GM23338 (cell line): ENCODE measurements at regions not wholly inside any gene's neighbourhood (a gene's known extent, or its start where the extent isn't known, plus 50 kb on each side); places are given as distances from the start of the nearest gene placed in this dataset.

ENCODE experiments used
- ATAC-seq: fragments of 200-7000 bp; cut with Tn5 transposase; 3 replicates; pipeline ENCODE4 v1.9.1; 2020
- DNase-seq: peaks from one replicate; pipeline ENCODE4 v3.0.0-alpha.2; 2015; ENCODE audit warnings: low spot score
- H2AFZ ChIP-seq: fragments of 200-600 bp; sonication (generic); 2 replicates; pipeline ENCODE4 v1.8.0; 2016; ENCODE audit warnings: antibody characterized with exemption, mild to moderate bottlenecking, moderate library complexity
- H3F3A ChIP-seq: fragments of 200-600 bp; sonication (generic); replicated peaks from 2 replicates; pipeline ENCODE4 v1.8.0; 2017; ENCODE audit warnings: antibody characterized with exemption, mixed run types, low read depth
- H3K27ac ChIP-seq: fragments of 200-600 bp; sonication (generic); 2 replicates; pipeline ENCODE4 v1.6.1; 2016; ENCODE audit warnings: low read depth
- H3K27me3 ChIP-seq: fragments of 200-600 bp; sonication (generic); 2 replicates; pipeline ENCODE4 v1.8.0; 2016; ENCODE audit warnings: mild to moderate bottlenecking, mixed run types, moderate library complexity; ENCODE audit not compliant: insufficient read depth
- H3K36me3 ChIP-seq: fragments of 200-600 bp; sonication (generic); 2 replicates; pipeline ENCODE4 v1.8.0; 2016; ENCODE audit warnings: mild to moderate bottlenecking; ENCODE audit not compliant: insufficient read depth
- H3K4me1 ChIP-seq: fragments of 200-600 bp; sonication (generic); 2 replicates; pipeline ENCODE4 v1.8.0; 2016; ENCODE audit warnings: mild to moderate bottlenecking, moderate library complexity; ENCODE audit not compliant: insufficient read depth
- H3K4me2 ChIP-seq: fragments of 200-600 bp; sonication (generic); 2 replicates; pipeline ENCODE4 v1.7.1; 2017; ENCODE audit warnings: mixed run types
- H3K4me3 ChIP-seq: fragments of 200-600 bp; sonication (generic); 2 replicates; pipeline ENCODE4 v1.6.1; 2016; ENCODE audit warnings: mixed run types
- H3K79me2 ChIP-seq: fragments of 200-600 bp; sonication (generic); replicated peaks from 2 replicates; pipeline ENCODE4 v1.8.0; 2017; ENCODE audit warnings: mild to moderate bottlenecking; ENCODE audit not compliant: insufficient read depth
- H3K9me2 ChIP-seq: fragments of 200-600 bp; sonication (generic); 2 replicates; pipeline ENCODE4 v1.8.0; 2017; ENCODE audit not compliant: insufficient read depth
- H4K20me1 ChIP-seq: fragments of 200-600 bp; sonication (generic); replicated peaks from 2 replicates; pipeline ENCODE4 v1.8.0; 2017; ENCODE audit warnings: mild to moderate bottlenecking; ENCODE audit not compliant: insufficient read depth
- H3K27ac Mint-ChIP-seq: 2 replicates; pipeline ENCODE4 v1.8.0; 2020; ENCODE audit warnings: inconsistent platforms, mild to moderate bottlenecking, moderate library complexity, mixed read lengths
- H3K27me3 Mint-ChIP-seq: 3 replicates; pipeline ENCODE4 v1.8.0; 2022; ENCODE audit warnings: low read depth, mild to moderate bottlenecking, moderate library complexity, mixed read lengths, inconsistent platforms; ENCODE audit not compliant: insufficient read depth, poor library complexity
- H3K36me3 Mint-ChIP-seq: 3 replicates; pipeline ENCODE4 v1.8.0; 2021; ENCODE audit warnings: low read depth, mild to moderate bottlenecking, inconsistent platforms, moderate library complexity, mixed read lengths
- H3K4me1 Mint-ChIP-seq: 3 replicates; pipeline ENCODE4 v1.8.0; 2020; ENCODE audit warnings: mild to moderate bottlenecking, inconsistent platforms, mixed read lengths
- H3K4me3 Mint-ChIP-seq: 3 replicates; pipeline ENCODE4 v1.8.0; 2021; ENCODE audit warnings: moderate library complexity, mild to moderate bottlenecking, inconsistent platforms, mixed read lengths
- H3K9me3 Mint-ChIP-seq: 3 replicates; pipeline ENCODE4 v1.8.0; 2020; ENCODE audit warnings: moderate library complexity, mild to moderate bottlenecking, inconsistent platforms, mixed read lengths
- CREB1 ChIP-seq: fragments of 250-450 bp; sonication (Bioruptor Pico); IDR thresholded peaks from 2 replicates; pipeline ENCODE4 v1.5.0; 2020; ENCODE audit warnings: low read depth, mild to moderate bottlenecking, moderate library complexity
- EZH2 ChIP-seq: fragments of 200-600 bp; sonication (generic); IDR thresholded peaks from one replicate; pipeline ENCODE4 v1.8.0; 2017; ENCODE audit warnings: antibody characterized with exemption, mild to moderate bottlenecking, low read depth; ENCODE audit not compliant: unreplicated experiment
- JUNB ChIP-seq: IDR thresholded peaks from one replicate; pipeline ENCODE4 v1.6.1; 2016; ENCODE audit warnings: antibody characterized with exemption; ENCODE audit not compliant: unreplicated experiment
- NANOG ChIP-seq: IDR thresholded peaks from 2 replicates; pipeline ENCODE4 v1.6.1; 2016; ENCODE audit warnings: antibody characterized with exemption, borderline replicate concordance
- STAT1 ChIP-seq: IDR thresholded peaks from one replicate; pipeline ENCODE4 v1.6.1; 2016; ENCODE audit warnings: antibody characterized with exemption; ENCODE audit not compliant: unreplicated experiment
- ZNF114 ChIP-seq: fragments of 250-450 bp; sonication (Bioruptor Pico); IDR thresholded peaks from 2 replicates; pipeline ENCODE4 v1.5.0; 2020; ENCODE audit warnings: mild to moderate bottlenecking, moderate library complexity
- TF ChIP-seq, protein P1 (sequence below): fragments of 250-450 bp; sonication (Bioruptor Pico); IDR thresholded peaks from 2 replicates; pipeline ENCODE4 v1.5.0; 2020; ENCODE audit warnings: mild to moderate bottlenecking, moderate library complexity
- TF ChIP-seq, protein P2 (sequence below): IDR thresholded peaks from one replicate; pipeline ENCODE4 v1.6.1; 2018; ENCODE audit warnings: antibody characterized with exemption; ENCODE audit not compliant: unreplicated experiment
- TF ChIP-seq, protein P3 (sequence below): IDR thresholded peaks from 2 replicates; pipeline ENCODE4 v1.6.1; 2016; ENCODE audit warnings: antibody characterized with exemption

DNA sequence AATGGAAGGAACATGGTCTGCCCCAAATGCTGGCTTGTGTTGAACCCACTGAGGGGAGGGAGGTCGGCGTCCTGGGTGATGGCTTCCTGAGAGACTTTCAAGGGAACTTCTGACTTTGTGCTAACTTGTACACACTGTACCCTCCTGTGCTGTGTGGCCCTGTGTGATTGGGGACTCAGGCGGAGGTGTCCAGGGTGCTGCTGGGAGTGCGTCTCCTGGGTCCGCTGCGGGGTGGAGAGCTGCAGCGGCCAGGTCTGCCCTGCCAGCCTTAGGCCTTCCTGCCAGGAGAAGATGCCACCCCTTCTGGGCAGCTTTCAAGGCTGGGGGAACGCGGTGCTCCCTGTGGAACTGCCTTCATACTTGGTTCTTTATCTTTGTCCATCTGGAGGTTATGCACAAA is 170.1 kb downstream of the URI1 start (continued):
- TF ChIP-seq, protein P1, sequence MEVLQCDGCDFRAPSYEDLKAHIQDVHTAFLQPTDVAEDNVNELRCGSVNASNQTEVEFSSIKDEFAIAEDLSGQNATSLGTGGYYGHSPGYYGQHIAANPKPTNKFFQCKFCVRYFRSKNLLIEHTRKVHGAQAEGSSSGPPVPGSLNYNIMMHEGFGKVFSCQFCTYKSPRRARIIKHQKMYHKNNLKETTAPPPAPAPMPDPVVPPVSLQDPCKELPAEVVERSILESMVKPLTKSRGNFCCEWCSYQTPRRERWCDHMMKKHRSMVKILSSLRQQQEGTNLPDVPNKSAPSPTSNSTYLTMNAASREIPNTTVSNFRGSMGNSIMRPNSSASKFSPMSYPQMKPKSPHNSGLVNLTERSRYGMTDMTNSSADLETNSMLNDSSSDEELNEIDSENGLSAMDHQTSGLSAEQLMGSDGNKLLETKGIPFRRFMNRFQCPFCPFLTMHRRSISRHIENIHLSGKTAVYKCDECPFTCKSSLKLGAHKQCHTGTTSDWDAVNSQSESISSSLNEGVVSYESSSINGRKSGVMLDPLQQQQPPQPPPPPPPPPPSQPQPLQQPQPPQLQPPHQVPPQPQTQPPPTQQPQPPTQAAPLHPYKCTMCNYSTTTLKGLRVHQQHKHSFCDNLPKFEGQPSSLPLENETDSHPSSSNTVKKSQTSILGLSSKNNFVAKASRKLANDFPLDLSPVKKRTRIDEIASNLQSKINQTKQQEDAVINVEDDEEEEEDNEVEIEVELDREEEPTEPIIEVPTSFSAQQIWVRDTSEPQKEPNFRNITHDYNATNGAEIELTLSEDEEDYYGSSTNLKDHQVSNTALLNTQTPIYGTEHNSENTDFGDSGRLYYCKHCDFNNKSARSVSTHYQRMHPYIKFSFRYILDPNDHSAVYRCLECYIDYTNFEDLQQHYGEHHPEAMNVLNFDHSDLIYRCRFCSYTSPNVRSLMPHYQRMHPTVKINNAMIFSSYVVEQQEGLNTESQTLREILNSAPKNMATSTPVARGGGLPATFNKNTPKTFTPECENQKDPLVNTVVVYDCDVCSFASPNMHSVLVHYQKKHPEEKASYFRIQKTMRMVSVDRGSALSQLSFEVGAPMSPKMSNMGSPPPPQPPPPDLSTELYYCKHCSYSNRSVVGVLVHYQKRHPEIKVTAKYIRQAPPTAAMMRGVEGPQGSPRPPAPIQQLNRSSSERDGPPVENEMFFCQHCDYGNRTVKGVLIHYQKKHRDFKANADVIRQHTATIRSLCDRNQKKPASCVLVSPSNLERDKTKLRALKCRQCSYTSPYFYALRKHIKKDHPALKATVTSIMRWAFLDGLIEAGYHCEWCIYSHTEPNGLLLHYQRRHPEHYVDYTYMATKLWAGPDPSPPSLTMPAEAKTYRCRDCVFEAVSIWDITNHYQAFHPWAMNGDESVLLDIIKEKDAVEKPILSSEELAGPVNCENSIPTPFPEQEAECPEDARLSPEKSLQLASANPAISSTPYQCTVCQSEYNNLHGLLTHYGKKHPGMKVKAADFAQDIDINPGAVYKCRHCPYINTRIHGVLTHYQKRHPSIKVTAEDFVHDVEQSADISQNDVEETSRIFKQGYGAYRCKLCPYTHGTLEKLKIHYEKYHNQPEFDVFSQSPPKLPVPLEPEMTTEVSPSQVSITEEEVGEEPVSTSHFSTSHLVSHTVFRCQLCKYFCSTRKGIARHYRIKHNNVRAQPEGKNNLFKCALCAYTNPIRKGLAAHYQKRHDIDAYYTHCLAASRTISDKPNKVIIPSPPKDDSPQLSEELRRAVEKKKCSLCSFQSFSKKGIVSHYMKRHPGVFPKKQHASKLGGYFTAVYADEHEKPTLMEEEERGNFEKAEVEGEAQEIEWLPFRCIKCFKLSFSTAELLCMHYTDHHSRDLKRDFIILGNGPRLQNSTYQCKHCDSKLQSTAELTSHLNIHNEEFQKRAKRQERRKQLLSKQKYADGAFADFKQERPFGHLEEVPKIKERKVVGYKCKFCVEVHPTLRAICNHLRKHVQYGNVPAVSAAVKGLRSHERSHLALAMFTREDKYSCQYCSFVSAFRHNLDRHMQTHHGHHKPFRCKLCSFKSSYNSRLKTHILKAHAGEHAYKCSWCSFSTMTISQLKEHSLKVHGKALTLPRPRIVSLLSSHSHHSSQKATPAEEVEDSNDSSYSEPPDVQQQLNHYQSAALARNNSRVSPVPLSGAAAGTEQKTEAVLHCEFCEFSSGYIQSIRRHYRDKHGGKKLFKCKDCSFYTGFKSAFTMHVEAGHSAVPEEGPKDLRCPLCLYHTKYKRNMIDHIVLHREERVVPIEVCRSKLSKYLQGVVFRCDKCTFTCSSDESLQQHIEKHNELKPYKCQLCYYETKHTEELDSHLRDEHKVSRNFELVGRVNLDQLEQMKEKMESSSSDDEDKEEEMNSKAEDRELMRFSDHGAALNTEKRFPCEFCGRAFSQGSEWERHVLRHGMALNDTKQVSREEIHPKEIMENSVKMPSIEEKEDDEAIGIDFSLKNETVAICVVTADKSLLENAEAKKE (CRISPR knock-in tag): no peak
- TF ChIP-seq CREB1 (no peak), JUNB (no peak)

DNA sequence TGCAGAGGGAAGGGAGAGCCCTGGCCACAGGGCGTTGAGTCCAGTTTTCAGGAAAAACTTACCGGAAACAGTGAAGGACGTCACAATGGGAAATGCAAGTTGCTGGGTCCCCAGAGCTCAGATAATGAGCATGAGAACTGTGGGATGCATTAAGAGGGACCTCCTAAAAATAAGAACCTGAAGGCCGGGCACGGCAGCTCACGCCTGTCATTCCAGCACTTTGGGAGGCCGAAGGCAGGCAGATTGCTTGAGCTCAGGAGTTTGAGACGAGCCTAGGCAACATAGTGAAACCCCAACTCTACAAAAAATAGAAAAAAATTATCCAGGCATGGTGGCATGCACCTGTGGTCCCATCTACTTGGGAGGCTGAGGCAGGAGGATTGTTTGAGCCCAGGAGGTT is 170.6 kb downstream of the URI1 start:
- Mint-ChIP-seq H3K9me3 (no peaks in the 10 kb centered on the region), H3K4me3 (no peak overlapping the region), H3K4me1 (peaks cover under 1% of the 10 kb centered on the region; the same call in 1 of the 3 replicates), H3K36me3 (no peaks in the 10 kb centered on the region), H3K27ac (no peak overlapping the region), H3K27me3 (no peaks in the 10 kb centered on the region)
- DNase-seq: no peak
- no peaks in the 10 kb centered on the region for H3K9me2 ChIP-seq
- no peak overlapping the region for H3K27ac ChIP-seq
- no peak overlapping the region for H2AFZ ChIP-seq
- no peaks in the 10 kb centered on the region for H3K4me1 ChIP-seq
- ATAC-seq: no peak
- H3F3A ChIP-seq: no peaks in the 10 kb centered on the region
- no peaks in the 10 kb centered on the region for H4K20me1 ChIP-seq
- no peaks in the 10 kb centered on the region for H3K27me3 ChIP-seq
- H3K36me3 ChIP-seq: no peaks in the 10 kb centered on the region
- no peak overlapping the region for H3K4me2 ChIP-seq
- H3K79me2 ChIP-seq: no peaks in the 10 kb centered on the region
- no peak overlapping the region for H3K4me3 ChIP-seq
- no peak for TF ChIP-seq CREB1
- TF ChIP-seq, protein P2, sequence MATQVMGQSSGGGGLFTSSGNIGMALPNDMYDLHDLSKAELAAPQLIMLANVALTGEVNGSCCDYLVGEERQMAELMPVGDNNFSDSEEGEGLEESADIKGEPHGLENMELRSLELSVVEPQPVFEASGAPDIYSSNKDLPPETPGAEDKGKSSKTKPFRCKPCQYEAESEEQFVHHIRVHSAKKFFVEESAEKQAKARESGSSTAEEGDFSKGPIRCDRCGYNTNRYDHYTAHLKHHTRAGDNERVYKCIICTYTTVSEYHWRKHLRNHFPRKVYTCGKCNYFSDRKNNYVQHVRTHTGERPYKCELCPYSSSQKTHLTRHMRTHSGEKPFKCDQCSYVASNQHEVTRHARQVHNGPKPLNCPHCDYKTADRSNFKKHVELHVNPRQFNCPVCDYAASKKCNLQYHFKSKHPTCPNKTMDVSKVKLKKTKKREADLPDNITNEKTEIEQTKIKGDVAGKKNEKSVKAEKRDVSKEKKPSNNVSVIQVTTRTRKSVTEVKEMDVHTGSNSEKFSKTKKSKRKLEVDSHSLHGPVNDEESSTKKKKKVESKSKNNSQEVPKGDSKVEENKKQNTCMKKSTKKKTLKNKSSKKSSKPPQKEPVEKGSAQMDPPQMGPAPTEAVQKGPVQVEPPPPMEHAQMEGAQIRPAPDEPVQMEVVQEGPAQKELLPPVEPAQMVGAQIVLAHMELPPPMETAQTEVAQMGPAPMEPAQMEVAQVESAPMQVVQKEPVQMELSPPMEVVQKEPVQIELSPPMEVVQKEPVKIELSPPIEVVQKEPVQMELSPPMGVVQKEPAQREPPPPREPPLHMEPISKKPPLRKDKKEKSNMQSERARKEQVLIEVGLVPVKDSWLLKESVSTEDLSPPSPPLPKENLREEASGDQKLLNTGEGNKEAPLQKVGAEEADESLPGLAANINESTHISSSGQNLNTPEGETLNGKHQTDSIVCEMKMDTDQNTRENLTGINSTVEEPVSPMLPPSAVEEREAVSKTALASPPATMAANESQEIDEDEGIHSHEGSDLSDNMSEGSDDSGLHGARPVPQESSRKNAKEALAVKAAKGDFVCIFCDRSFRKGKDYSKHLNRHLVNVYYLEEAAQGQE: no peak
- TF ChIP-seq NANOG: no peak
- TF ChIP-seq JUNB: no peak
- TF ChIP-seq EZH2: no peak
- no peak for TF ChIP-seq ZNF114
- TF ChIP-seq STAT1: no peak
- TF ChIP-seq, protein P3, sequence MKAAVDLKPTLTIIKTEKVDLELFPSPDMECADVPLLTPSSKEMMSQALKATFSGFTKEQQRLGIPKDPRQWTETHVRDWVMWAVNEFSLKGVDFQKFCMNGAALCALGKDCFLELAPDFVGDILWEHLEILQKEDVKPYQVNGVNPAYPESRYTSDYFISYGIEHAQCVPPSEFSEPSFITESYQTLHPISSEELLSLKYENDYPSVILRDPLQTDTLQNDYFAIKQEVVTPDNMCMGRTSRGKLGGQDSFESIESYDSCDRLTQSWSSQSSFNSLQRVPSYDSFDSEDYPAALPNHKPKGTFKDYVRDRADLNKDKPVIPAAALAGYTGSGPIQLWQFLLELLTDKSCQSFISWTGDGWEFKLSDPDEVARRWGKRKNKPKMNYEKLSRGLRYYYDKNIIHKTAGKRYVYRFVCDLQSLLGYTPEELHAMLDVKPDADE: no peak
